ENCODE measurements at regions not wholly inside any gene's neighbourhood (a gene's known extent, or its start where the extent isn't known, plus 50 kb on each side); places are given as distances from the start of the nearest gene placed in this dataset.

DNA sequence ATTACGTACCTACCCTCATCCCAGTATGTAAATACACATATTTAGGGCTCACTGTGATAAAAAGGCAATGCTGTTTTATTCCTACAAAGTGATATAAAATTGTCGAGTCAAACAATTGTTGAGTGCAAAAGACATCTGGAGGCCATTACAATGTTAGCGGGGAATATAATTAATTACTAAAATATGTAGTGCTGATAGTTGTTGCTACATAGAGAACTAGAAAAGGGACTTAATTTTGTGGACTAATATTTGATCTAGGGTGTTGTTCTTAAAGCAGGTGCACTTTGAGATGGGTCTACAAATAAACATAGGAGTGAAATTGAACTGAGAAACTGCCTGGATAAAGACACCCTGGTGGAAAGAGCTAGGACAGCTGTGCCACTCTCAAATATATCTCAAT is 300.1 kb downstream of the NOL4 start:
- H3K4me1 ChIP-seq (ENCODE audit: control insufficient read depth, insufficient read depth, low read length), result no peaks in the 10 kb centered on the region
- WGBS, 2 experiments, result 98 to 100% methylated on average over 2 of the region's 3 CpGs
- no peaks in the 10 kb centered on the region for H3K9me3 ChIP-seq (ENCODE audit: control insufficient read depth, low read length)

DNA sequence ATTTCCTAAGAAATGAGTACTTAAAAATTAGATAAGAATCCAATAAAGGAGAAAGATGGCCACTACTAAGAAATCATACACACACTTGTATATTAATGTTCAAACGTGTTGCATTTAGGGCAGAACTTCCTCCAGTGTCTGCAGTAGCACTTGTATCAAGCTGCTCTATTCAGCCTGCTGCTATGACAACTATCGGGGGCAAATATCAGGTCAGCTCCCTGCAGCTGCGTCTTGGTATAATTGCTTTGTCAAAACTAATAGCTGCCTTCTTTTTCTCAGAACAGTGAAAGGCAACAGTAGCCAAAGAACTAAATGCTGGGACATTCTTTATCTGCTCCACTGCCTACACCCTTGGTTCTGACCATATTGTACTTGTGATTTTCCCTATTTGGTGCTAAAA is 300.7 kb downstream of the NOL4 start:
- WGBS, 2 experiments, result 72 to 84% methylated on average over 3 of the region's 3 CpGs
- Histone ChIP-seq H3K27ac (ENCODE audit: insufficient read depth, low read depth, low read length, poor library complexity, severe bottlenecking) (no peak overlapping the region), H3K36me3 (ENCODE audit: control insufficient read depth, insufficient read depth, low read length) (no peaks in the 10 kb centered on the region), H3K9me3 (ENCODE audit: control insufficient read depth, low read length) (no peaks in the 10 kb centered on the region), H3K4me3 (ENCODE audit: insufficient read depth, low read depth, low read length) (no peak overlapping the region), H3K27me3 (ENCODE audit: control insufficient read depth, insufficient read depth, low read length, poor library complexity, severe bottlenecking) (no peaks in the 10 kb centered on the region), H3K4me1 (ENCODE audit: control insufficient read depth, insufficient read depth, low read length) (no peaks in the 10 kb centered on the region)

More for the DNA sequence above, 300.1 kb downstream of the NOL4 start:
- Histone ChIP-seq H3K27ac (ENCODE audit: insufficient read depth, low read depth, low read length, poor library complexity, severe bottlenecking) (no peak overlapping the region), H3K4me3 (ENCODE audit: insufficient read depth, low read depth, low read length) (no peak overlapping the region), H3K27me3 (ENCODE audit: control insufficient read depth, insufficient read depth, low read length, poor library complexity, severe bottlenecking) (no peaks in the 10 kb centered on the region), H3K36me3 (ENCODE audit: control insufficient read depth, insufficient read depth, low read length) (no peaks in the 10 kb centered on the region)

DNA sequence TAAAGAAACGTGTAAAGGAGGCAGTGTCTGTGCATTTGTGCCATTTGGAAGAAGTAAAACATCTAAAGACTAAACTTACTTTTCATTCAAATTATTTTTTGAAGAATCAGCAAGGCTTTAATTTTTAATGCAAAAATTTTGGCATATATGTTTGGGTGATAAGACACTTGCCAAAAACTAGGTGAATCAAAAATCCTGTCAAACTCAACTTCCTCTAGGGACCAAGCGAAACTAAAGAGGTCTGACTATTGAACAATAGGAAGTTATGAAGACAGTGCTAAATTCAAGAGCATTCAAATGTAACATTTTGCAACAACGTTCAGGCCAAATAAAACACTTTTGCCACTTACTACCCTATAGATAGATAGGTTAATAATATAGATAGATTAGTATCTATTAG is 306.1 kb downstream of the NOL4 start:
- WGBS, 2 experiments, result 95% methylated on average over 2 of the region's 3 CpGs; no CpG with 5 or more reads in 1 of the 2 experiments
- Histone ChIP-seq H3K9me3 (ENCODE audit: control insufficient read depth, low read length) (no peaks in the 10 kb centered on the region), H3K27ac (ENCODE audit: insufficient read depth, low read depth, low read length, poor library complexity, severe bottlenecking) (no peak overlapping the region)

GRCh38 chr18:33916200-33916599 is 308.5 kb downstream of the NOL4 start:
- Histone ChIP-seq H3K9me3 (ENCODE audit: control insufficient read depth, low read length) (no peaks in the 10 kb centered on the region), H3K4me1 (ENCODE audit: control insufficient read depth, insufficient read depth, low read length) (no peaks in the 10 kb centered on the region), H3K4me3 (ENCODE audit: insufficient read depth, low read depth, low read length) (no peak overlapping the region), H3K27ac (ENCODE audit: insufficient read depth, low read depth, low read length, poor library complexity, severe bottlenecking) (no peak overlapping the region), H3K36me3 (ENCODE audit: control insufficient read depth, insufficient read depth, low read length) (no peaks in the 10 kb centered on the region), H3K27me3 (ENCODE audit: control insufficient read depth, insufficient read depth, low read length, poor library complexity, severe bottlenecking) (no peaks in the 10 kb centered on the region)
- 81 to 83% methylated on average over 4 of the region's 4 CpGs for WGBS, 2 experiments

More for the DNA sequence above, 306.1 kb downstream of the NOL4 start:
- H3K4me1 ChIP-seq (ENCODE audit: control insufficient read depth, insufficient read depth, low read length), result no peaks in the 10 kb centered on the region
- H3K27me3 ChIP-seq (ENCODE audit: control insufficient read depth, insufficient read depth, low read length, poor library complexity, severe bottlenecking), result no peaks in the 10 kb centered on the region
- no peak overlapping the region for H3K4me3 ChIP-seq (ENCODE audit: insufficient read depth, low read depth, low read length)
- no peaks in the 10 kb centered on the region for H3K36me3 ChIP-seq (ENCODE audit: control insufficient read depth, insufficient read depth, low read length)

GRCh38 chr18:33914399-33914798 is 310.3 kb downstream of the NOL4 start:
- Histone ChIP-seq H3K27ac (ENCODE audit: insufficient read depth, low read depth, low read length, poor library complexity, severe bottlenecking) (no peak overlapping the region), H3K4me1 (ENCODE audit: control insufficient read depth, insufficient read depth, low read length) (no peaks in the 10 kb centered on the region), H3K4me3 (ENCODE audit: insufficient read depth, low read depth, low read length) (no peak overlapping the region), H3K9me3 (ENCODE audit: control insufficient read depth, low read length) (no peaks in the 10 kb centered on the region), H3K27me3 (ENCODE audit: control insufficient read depth, insufficient read depth, low read length, poor library complexity, severe bottlenecking) (no peaks in the 10 kb centered on the region), H3K36me3 (ENCODE audit: control insufficient read depth, insufficient read depth, low read length) (no peaks in the 10 kb centered on the region)

- no peaks in the 10 kb centered on the region for H3K9me3 ChIP-seq (ENCODE audit: control insufficient read depth, low read length)
- H3K27ac ChIP-seq (ENCODE audit: insufficient read depth, low read depth, low read length, poor library complexity, severe bottlenecking), result no peak overlapping the region
- no peaks in the 10 kb centered on the region for H3K36me3 ChIP-seq (ENCODE audit: control insufficient read depth, insufficient read depth, low read length)
- WGBS, 2 experiments, result 93 to 100% methylated on average over 3 to 4 of the region's 4 CpGs
- no peak overlapping the region for H3K4me3 ChIP-seq (ENCODE audit: insufficient read depth, low read depth, low read length)
- H3K27me3 ChIP-seq (ENCODE audit: control insufficient read depth, insufficient read depth, low read length, poor library complexity, severe bottlenecking), result no peaks in the 10 kb centered on the region
- no peaks in the 10 kb centered on the region for H3K4me1 ChIP-seq (ENCODE audit: control insufficient read depth, insufficient read depth, low read length)
Measured at GRCh38 chr18:33906046-33906445, 318.7 kb downstream of the NOL4 start.

DNA sequence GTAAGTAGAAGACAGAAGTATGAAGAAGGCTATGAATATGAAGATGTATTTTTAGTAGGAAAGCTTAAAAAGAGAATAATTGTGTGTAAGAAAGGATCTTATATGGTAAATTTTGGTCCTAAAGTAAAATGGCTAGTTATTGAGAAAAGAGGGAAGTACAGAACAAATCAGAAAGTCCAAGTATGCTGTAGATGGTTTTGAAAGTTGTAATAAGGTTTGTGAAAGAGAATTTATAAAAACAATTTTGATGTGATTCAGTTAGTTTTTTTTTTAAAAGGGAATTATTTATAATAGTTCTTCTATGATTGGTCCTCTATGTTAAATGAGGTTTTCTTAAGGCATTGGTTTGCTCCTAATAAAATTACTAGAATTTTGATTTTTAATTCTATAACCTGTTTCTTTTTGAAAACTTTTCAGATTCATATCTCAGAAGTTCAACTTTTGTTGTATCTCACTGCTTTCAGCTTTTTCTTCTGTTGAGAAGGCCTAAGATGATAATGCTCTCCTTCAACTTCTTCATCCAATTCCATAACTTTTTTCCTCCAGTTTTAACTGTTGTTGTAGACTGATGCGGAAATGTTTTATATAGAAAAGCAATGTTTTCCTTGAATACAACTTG is 322.7 kb downstream of the NOL4 start:
- WGBS, 2 experiments, result no CpG with 5 or more reads among the region's 1 CpG
- H3K36me3 ChIP-seq (ENCODE audit: control insufficient read depth, insufficient read depth, low read length), result no peaks in the 10 kb centered on the region
- no peaks in the 10 kb centered on the region for H3K27me3 ChIP-seq (ENCODE audit: control insufficient read depth, insufficient read depth, low read length, poor library complexity, severe bottlenecking)
- H3K27ac ChIP-seq (ENCODE audit: insufficient read depth, low read depth, low read length, poor library complexity, severe bottlenecking), result no peak overlapping the region
- H3K4me1 ChIP-seq (ENCODE audit: control insufficient read depth, insufficient read depth, low read length), result no peaks in the 10 kb centered on the region
- no peak overlapping the region for H3K4me3 ChIP-seq (ENCODE audit: insufficient read depth, low read depth, low read length)
- H3K9me3 ChIP-seq (ENCODE audit: control insufficient read depth, low read length), result no peaks in the 10 kb centered on the region

DNA sequence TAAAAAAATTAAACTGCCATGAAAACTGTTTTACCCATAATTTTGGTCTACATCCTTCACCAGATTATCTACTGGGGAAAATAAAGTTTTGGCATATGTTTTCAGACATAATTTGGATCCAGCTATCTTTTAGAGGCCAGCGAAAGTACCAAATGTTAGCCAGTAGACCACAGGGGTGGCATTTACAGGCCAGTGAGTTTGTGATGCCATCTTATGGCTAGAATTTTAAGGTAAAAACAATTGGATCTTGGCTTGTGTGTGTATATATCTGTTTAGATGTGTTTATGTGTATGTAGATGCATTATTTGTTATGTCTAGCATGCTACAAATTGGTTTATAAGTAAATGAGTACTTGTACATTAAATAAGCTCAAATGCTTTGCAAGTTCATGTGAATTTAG is 322.6 kb downstream of the ASXL3 start:
- no peak overlapping the region for H3K27ac ChIP-seq (ENCODE audit: insufficient read depth, low read depth, low read length, poor library complexity, severe bottlenecking)
- H3K27me3 ChIP-seq (ENCODE audit: control insufficient read depth, insufficient read depth, low read length, poor library complexity, severe bottlenecking), result no peaks in the 10 kb centered on the region
- H3K9me3 ChIP-seq (ENCODE audit: control insufficient read depth, low read length), result no peaks in the 10 kb centered on the region
- no peaks in the 10 kb centered on the region for H3K36me3 ChIP-seq (ENCODE audit: control insufficient read depth, insufficient read depth, low read length)
- no peaks in the 10 kb centered on the region for H3K4me1 ChIP-seq (ENCODE audit: control insufficient read depth, insufficient read depth, low read length)
- 93 to 95% methylated on average over 1 of the region's 1 CpG for WGBS, 2 experiments
- H3K4me3 ChIP-seq (ENCODE audit: insufficient read depth, low read depth, low read length), result no peak overlapping the region

- no peaks in the 10 kb centered on the region for H3K4me1 ChIP-seq (ENCODE audit: control insufficient read depth, insufficient read depth, low read length)
- H3K4me3 ChIP-seq (ENCODE audit: insufficient read depth, low read depth, low read length), result no peak overlapping the region
- no peaks in the 10 kb centered on the region for H3K36me3 ChIP-seq (ENCODE audit: control insufficient read depth, insufficient read depth, low read length)
- 86 to 94% methylated on average over 2 of the region's 2 CpGs for WGBS, 2 experiments
- H3K27me3 ChIP-seq (ENCODE audit: control insufficient read depth, insufficient read depth, low read length, poor library complexity, severe bottlenecking), result no peaks in the 10 kb centered on the region
- H3K9me3 ChIP-seq (ENCODE audit: control insufficient read depth, low read length), result no peaks in the 10 kb centered on the region
- H3K27ac ChIP-seq (ENCODE audit: insufficient read depth, low read depth, low read length, poor library complexity, severe bottlenecking), result no peak overlapping the region
Measured at GRCh38 chr18:33898427-33898826, 320.4 kb downstream of the ASXL3 start.

DNA sequence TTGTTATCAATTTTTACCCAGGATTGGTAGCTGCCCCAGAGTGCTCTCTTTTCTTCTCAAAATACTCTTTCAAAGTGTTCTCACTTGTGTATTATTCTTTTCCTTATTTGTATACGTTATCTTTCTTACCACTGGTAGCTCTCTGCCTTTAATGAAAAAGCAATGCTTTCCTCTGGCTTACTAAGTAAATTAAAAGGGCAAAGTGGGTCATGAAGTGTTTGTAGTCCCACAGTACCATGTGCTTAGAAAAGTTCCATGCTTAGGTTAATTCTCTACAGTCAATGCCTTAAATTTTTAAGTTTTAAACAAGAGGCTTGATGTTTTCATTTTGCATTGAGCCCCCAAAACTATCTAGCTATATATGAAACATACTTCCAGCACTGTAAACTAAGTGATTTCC is 300.2 kb downstream of the ASXL3 start:
- Histone ChIP-seq H3K27ac (ENCODE audit: insufficient read depth, low read depth, low read length, poor library complexity, severe bottlenecking) (no peak overlapping the region), H3K9me3 (ENCODE audit: control insufficient read depth, low read length) (no peaks in the 10 kb centered on the region), H3K4me3 (ENCODE audit: insufficient read depth, low read depth, low read length) (no peak overlapping the region), H3K36me3 (ENCODE audit: control insufficient read depth, insufficient read depth, low read length) (no peaks in the 10 kb centered on the region), H3K4me1 (ENCODE audit: control insufficient read depth, insufficient read depth, low read length) (no peaks in the 10 kb centered on the region), H3K27me3 (ENCODE audit: control insufficient read depth, insufficient read depth, low read length, poor library complexity, severe bottlenecking) (no peaks in the 10 kb centered on the region)
- 91 to 100% methylated on average over 1 of the region's 1 CpG for WGBS, 2 experiments
